Activated T-cell treated with anti-CD3 and anti-CD28 coated beads for 48 hours (primary cell): ENCODE measurements at regions not wholly inside any gene's neighbourhood (a gene's known extent, or its start where the extent isn't known, plus 50 kb on each side); places are given as distances from the start of the nearest gene placed in this dataset.

Experiments used
- DNase-seq: peaks from one replicate; pipeline ENCODE4 v3.0.0-alpha.2; 2020; ENCODE audit warnings: low read depth

DNA sequence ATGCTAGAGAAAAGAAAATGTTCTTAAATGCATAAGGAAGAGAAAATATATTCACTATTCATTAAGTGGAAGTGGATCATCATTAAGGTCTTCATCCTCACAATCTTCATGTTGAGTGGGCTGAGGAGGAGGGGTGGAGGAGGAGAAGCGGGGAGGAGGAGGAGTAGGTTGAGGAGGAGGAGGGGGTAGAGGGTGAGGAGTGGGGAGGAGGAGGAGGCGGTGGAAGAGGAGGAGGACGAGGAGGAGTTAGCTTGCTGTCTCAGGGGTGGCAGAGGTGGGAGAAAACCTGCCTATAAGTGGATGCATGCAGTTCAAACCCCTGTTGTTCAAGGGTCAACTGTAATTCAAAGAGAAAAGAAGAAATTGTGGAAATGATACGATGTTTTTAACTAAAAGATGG, 71.6 kb downstream of the MYEOV start:
- no peak for DNase-seq

DNA sequence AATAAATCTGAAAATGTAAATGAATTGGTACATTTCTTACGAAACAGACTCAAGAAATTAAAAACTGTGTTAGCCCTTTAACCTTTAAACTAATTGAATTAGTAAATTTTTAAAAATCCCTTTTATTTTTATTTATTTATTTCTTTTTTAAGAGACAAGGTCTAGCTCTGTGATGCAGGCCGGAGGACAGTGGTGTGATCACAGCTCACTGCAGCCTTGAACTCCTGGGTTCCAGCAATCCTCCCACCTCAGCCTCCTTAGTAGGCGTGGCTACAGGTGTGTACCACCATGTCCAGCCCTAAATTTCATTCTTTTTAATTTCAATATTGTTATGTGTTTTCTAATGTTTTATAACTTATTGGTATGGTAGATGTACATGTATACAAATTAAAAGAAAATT, 72.6 kb downstream of the MYEOV start:
- no peak for DNase-seq

DNA sequence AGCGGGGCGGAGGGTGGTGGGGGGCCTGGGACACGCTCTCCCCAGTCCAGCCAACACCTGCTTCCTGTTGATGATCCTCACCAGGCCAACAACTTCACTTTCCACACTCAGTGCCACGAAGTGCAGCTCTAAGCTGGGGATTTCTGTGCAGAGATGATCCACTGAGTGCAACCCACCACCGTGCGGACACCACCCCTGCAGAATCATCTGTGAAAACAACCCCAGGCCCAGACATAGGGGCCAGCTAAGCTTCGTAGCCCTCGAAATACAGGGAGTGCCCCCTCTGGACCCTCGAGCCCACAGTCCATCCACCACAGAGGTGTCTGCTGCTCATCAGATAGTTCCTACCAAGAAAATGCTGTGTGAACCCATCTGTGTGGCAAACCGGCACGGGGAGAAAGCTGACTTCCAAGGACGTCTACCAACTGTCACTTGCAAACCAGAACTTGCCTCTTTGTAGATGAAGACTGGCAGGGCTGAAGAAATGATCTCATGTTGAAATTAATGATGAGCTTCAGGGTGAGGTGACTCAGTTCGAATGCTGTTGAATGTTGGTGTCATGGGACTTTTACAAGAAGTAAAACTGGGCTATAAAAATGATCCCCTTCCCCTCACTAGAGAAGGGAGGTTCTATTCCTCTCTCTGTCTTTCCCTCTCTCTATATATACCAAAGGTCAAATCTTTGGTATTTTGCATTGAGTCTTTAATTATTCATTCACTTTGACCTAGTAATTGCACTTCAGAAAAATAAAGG, 73.4 kb downstream of the MYEOV start:
- DNase-seq = no peak

DNA sequence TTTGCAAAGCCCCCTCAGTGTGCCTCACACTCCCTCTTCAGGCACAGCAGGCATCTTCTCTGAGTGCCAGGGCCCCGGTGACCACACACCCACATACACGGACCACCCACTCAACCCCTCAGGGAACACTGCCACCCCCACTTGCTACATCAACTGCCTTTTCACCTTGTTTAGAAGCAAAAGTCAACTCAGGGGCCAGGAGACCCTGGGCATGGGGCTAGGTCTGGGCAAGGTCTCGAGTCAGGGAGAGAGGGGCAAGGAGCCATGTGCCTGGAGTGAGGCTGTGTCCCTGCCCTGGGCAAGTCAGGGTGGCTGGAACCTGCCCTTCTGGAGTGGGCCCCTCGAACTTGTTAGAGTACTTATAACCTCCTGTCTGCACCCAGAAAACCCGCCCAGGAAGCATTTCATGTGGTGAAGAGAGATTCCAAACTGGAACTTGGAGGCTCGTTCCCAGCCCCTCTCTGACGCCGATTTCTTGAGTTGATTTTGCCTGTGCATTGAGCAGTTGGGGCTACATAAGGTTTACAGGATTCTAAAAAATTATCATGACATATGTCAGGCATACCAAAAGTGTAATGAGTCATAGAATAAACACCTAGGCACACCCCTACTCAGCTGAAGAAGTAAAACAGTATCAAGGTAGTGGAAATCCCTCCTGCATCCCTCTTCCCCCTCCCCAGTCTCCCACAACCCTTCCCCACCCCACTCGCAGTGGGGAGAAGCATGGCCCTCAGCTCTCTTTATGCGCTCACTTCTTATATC, 74.3 kb downstream of the MYEOV start:
- no peak for DNase-seq

DNA sequence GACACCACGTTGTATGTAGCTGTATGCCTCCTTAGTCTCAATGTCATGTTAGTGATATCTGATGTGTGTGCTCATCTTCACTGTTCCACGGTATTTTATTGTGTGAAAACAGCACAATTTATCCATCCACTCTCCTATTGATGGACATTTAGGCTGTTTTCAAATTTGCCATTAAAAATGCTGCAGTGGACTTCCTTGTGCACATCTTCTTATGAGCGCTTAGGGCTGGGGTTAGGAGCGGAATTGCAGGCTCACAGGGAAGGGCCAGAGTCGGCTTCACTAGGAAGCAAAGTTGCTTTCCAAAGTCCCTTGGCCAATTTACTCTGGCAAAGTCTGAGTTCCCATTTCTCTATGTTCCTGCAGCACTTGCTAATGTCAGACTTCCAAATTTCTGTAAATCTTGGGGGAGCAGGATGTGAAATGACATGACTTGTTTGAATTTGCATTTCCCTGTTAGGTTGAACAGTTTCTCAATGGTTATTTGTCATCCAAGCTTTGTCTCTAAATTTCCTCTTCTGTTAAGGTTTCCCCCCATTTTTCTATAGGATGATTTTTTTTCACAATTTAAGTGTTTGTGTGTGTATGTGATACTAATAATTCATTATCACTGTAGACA, 75.4 kb downstream of the MYEOV start:
- no peak for DNase-seq

DNA sequence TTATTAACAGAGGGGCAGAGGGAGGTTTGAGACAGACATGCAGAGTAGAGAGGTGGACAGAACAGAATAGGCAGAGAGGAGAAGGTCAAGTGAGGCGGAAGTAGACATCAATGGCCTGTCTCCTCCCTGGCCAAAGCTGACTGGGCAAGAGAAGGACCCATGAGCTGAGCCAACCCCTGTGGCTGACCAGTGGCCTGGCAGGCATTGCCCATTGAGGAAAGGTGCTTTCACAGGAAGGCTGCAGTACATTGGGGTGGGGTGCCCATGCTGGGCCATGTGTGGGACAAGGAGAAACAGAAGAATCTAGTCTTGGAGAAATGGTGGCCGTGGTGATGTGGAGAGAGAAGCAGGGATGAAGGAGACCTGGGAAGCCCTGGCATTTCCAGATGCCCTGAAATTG, 76.0 kb downstream of the MYEOV start:
- DNase-seq = no peak

DNA sequence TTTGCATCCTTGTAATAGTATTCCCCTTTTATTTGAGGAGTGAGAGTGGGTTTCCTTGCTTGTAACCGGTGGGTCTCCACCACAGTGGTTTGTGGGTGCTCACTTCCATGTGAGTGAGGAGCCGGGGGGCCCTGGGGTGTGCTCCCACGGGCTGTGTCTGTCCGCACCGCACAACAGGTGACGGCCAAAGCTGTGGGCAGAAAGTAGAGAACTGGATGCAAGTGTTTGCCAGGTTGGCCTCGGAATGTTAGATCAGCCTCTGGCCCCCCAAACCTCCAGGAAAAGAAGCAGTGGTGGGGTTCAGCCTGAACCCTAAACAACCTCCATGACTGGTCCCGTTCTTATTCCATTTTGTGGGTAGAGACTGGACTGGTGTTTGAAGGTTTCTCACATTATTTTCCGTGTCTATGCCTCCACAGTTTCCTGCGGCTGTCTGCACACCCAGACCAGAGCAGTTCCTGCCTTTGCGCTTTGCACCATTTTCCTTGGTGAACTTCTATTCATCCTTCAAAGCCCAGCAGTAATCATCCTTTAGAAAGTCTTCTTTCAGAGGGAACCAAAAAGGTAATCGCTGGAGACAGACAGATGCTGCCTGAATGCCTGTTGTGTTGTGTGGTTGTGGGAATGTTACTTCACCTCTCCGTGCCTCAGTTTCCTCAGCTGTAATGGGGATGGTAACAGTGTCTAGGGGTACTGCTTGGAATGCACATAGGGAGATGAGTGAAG, 77.2 kb downstream of the MYEOV start:
- no peak for DNase-seq

DNA sequence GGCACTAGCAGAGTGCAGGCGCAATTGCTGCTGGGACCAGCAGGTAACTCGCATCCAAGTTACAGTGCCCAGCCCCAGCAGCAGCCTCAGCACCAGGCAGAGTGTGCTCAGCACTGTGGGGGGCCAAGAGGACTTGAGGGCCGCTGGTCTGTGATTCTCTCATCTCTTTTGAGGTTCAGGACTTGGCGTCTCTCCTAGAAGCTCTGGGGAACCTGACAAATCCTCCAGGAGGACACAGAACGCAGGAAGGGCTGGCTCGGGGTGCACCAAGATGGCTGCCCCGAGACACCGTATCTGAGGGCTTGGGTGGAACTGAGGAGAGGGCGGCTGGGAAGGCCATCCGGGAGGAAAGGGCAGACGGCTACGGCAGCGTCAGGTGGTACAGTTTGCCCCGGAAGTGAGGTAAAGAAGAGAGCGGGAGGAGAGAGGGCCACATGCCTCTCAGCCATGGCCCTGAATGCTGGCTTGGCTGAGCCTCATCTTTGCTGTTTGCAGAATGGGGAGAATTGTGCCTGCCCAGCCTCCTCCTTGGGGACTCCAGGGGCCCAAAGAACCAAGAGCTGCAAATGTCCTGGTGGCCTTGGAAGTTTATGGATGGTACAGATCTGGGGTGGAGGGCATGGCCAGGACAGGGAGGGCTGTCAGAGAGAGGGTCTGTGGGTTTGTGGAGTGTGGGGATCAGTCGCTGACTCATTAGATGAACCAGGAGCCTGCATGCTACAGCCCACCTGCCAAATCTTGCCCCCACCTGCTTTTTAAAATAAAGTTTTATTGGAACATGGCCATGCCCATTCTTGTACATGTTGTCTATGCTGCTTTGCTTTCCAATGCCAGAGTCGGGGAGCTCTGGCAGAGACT, 78.0 kb downstream of the MYEOV start:
- no peak for DNase-seq

DNA sequence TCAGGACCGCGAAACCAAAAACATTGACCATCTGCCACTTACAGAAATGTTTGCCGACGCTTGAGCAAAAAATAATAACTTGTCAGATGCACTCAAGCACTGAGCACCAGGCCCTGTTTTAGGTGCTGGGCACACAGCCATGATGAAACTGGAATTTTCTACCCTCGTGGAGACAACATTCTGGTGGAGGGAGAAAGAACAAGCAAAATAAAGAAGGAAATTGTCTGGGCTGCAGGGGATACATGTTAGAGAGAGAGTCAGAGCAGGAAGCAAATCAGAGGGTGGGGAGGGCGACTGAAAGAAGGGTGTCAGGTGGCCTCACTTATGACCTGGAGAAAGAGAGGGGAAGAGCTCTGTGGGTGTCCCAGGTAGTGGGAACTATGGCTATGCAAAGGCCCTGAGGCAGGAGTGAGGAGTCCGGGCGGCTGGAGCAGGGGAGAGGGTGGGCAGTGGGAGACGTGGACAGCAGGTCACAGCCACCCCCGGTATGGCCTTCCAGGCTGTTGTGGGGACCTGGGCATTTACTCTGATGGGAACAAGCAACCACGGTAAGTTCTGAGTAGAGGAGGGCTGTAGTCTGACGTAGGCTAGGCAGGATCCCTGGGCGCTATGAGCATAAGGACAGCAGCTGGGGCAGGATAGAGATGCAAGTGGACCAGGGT, 78.8 kb downstream of the MYEOV start:
- DNase-seq = no peak

DNA sequence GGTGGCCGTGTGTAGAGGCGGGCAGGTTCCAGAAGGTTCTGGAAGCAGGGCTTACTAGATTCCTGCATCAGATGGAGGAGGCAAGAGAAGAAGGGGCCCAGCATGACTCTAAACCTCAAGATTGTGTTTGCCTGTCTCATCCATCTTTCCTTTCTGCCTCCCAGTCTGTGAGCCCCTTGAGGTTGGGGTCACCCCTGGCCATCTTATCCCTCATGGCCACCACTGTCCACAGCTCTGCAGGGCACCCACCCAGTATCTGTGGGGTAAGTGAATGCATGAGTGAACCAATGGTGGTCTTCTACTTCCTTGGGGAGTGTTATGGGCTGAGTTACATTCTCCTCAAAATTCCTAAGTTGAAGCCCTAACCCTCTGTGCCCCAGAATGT, 79.3 kb downstream of the MYEOV start:
- no peak for DNase-seq

DNA sequence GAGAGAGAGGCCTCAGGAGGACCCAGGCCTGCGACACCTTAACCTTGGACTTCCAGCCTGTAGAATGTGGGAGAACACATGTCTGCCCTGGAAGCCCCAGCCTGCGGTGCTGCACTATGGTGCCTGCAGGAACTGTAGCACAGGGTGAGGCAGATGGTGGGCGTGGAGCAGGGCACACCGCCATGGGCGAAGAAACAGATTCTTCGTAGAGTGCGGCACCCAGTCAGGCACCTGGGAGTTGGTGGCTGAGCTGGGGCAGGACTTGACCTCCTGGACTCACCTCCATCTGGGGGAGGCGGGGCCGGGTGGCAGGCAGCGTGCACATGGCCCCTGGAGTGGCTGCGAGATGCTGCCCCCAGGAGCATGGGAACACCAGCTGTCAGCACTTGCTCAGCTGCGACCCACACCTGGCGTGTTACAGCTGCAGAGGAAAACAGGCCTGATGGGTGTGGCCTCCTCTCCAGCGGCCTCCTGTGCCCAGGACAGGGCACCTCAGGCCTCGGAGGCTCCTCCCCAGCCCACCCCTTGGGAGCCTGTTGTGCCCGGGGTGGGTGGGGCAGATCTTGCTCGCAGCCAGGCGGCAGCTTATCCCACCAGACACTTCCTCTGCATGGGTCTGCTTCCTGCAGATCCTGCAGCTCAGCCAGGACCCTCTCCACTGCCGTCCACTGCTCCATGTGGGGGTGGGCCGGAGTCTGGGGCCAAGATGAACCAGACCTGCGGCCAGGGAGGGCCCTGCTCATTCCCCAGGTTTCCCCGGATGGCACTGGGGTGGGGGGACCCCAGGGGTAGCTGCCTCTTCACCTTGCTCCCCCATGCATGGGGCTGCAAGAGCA, 80.4 kb downstream of the MYEOV start:
- no peak for DNase-seq

DNA sequence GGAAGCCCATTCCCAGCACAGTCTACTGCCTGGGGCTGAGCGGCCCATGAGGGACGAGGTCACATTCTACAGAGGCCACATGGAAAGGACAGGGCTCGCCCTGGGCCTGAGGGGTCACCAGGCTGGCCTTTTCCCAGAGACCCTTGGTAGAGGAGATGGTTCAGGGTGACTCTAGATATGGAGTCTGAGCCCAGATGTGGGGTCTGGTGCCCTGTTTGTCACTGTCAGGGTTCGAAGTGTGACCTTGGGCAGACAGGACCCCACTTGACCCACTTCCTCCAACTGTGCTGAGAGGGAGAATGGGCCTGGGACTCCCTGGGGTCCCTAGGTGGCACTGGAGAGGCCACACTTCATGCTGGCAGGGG, 81.0 kb downstream of the MYEOV start:
- DNase-seq = no peak

DNA sequence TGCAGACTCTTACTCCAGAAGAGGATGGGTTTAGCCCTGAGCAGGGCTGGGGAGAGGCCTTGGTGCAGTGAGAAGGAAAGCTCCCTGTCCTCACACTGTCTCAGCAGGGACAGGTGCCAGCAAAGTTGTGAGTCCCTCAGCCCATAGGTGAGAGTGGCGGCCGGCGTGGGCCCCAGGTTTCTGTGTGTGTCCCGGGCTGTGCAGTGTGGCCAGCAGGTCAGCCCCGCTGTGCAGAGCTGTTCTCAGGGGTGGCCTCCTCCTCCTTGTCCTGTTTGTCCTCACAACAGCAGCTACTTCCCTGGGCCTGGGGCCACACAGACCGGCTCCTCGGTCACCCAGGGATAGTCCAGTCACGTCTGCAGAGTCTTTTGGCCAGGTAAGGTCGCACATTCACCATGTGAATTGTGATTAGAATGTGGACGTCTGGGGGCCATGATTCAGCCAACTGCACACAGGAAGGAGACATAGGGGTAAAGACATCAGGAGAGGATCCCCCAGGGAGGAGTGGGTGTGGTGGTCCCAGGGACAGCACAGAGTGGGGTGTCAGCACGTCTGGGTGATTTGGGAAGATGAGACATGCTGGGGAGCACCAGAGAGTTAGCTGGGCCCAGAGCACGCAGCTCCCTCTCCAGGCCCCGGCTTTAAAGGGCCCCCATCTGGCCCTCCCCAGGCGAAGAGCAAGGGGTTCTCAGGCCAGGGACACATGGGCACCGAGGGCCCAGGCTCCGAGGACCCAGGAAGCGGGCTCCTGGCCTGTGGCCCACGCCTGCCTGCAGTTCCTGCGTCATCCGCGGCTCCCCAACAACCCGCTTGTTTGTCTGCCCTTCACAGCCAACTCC, 81.6 kb downstream of the MYEOV start:
- no peak for DNase-seq

DNA sequence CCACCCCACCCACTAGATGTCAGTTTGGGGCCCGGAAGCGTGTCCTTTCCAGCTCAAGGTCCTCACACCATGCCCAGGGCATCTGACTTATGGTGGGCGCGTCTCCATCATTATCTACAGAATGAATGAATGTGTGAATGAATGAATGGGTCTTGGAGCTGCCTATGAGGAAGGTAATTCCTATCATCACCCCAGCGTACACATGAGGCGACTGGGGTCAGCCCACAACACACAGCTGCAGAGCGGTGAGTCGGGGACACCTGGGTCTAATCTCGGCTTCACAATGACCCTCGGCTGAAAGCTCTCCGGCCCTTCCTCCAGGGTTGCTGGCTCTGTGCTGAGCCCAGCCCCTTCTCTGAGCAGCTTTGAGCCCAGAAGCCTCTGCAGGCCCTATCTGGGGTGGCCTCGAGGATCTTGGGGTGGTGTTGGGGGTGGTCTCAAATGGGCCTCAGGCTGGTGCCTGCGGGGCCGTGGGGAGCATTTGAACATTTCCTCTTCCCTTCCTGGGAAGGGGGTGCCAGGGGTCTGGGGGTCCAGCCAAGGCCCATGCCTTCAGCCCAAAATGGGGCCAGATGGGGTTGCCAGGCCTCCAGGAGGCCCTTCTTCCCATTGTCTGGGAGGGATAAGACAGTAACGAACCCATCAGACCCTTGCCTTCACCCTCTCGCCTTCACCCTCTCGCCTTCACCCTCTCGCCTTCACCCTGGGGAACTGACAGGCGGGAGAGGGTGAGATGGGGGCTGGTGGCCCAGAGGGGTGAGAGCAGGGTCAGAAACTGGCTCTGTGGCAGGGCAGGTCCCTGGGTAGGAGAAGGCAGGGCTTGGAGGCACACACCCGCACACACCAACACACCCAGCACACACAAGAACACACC, 82.4 kb downstream of the MYEOV start:
- no peak for DNase-seq

DNA sequence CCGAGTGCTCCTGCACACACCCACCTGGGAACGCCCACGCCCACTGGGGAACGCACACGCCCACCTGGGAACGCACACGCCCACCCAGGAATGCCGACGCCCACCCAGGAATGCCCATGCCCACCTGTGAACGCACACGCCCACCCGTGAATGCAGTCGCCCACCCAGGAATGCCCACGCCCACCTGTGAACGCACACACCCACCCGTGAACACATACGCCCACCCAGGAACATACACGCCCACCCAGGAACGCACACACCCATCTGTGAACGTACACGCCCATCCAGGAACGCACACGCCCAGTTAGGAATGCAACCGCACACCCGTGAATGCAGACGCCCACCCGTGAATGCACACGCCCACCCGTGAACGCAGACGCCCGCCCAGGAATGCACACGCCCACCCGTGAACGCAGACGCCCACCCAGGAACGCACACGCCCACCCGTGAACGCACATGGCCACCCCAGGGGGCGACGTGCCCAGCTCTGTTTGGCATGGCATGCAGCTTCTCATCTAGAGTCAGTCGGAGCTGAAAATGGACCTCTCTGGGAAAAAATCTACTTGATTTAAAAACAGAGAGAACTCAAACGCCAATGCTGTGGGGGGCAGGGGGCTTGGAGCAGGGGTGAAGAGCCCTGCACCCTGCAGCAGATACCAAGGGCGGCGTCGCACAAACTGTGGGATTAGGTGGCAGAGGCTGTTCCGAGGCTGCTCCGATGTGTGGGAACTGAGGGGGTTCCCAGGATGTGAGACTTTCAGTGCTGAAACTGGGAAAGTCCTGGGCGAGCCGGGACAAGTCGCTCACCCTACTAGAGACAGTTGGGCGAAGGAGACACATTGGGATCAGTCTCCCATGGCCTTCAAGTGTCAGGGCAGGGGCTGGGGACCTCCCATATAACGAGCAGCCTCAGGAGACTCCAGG, 83.3 kb downstream of the MYEOV start:
- no peak for DNase-seq

DNA sequence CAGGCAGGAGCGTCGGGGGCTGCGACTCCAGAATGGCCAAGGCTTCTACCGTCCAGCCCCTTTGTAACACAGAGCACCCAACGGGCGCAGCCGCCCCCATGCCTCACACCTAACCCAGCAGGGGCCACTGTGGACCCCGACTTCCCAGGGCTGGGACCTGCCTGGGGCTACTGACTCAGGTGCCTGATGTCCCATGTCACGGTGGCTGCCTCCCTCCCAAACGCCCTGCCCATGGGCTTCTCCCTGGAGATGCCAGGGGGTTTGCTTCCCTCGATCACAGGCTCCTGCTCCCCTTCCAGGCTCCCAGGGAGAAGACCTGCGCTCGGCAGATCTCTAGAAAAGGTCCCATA, 84.0 kb downstream of the MYEOV start:
- DNase-seq = no peak
